ENCODE measurements at regions not wholly inside any gene's neighbourhood (a gene's known extent, or its start where the extent isn't known, plus 50 kb on each side); places are given as distances from the start of the nearest gene placed in this dataset.
A peak's percentile ranks its signal among the peaks of the same experiment; 100 is the strongest.

GRCh38 chr10:29896053-29896452, 163.3 kb downstream of the JCAD start:
- Histone ChIP-seq H3K27me3 (no peaks in the 10 kb centered on the region), H3K27ac (no peak overlapping the region), H3K4me3 (no peak overlapping the region), H3K36me3 (no peaks in the 10 kb centered on the region), H3K9me3 (ENCODE audit: low read depth) (no peaks in the 10 kb centered on the region), H3K4me1 (ENCODE audit: low read depth) (no peaks in the 10 kb centered on the region)
- TF ChIP-seq CTCF (IDR thresholded peaks at IDR 0.05; ENCODE audit: low read depth, low read length) = no peak
- peak in 1 of 2 donors; percentile 32 for DNase-seq (ENCODE audit: low read depth in 1 of 2, low spot score in 1 of 2)

GRCh38 chr10:29895456-29895855, 163.9 kb downstream of the JCAD start:
- Histone ChIP-seq H3K27me3 (no peaks in the 10 kb centered on the region), H3K9me3 (ENCODE audit: low read depth) (no peaks in the 10 kb centered on the region), H3K36me3 (no peaks in the 10 kb centered on the region), H3K4me1 (ENCODE audit: low read depth) (no peaks in the 10 kb centered on the region), H3K27ac (no peak overlapping the region), H3K4me3 (no peak overlapping the region)
- no peak for TF ChIP-seq CTCF (IDR thresholded peaks at IDR 0.05; ENCODE audit: low read depth, low read length)
- peak in 1 of 2 donors; percentile 91 for DNase-seq (ENCODE audit: low read depth in 1 of 2, low spot score in 1 of 2)

- Histone ChIP-seq H3K36me3 (no peaks in the 10 kb centered on the region), H3K27me3 (no peaks in the 10 kb centered on the region), H3K9me3 (ENCODE audit: low read depth) (no peaks in the 10 kb centered on the region), H3K27ac (no peak overlapping the region), H3K4me1 (ENCODE audit: low read depth) (no peaks in the 10 kb centered on the region), H3K4me3 (no peak overlapping the region)
- DNase-seq (ENCODE audit: low read depth in 1 of 2, low spot score in 1 of 2) = no peak
- no peak for TF ChIP-seq CTCF (IDR thresholded peaks at IDR 0.05; ENCODE audit: low read depth, low read length)
These were observed 171.1 kb downstream of the JCAD start for GRCh38 chr10:29888321-29888720.

- H3K36me3 ChIP-seq = no peaks in the 10 kb centered on the region
- H3K9me3 ChIP-seq (ENCODE audit: low read depth) = no peaks in the 10 kb centered on the region
- no peak for TF ChIP-seq CTCF (IDR thresholded peaks at IDR 0.05; ENCODE audit: low read depth, low read length)
- H3K4me3 ChIP-seq = no peak overlapping the region
- H3K27me3 ChIP-seq = no peaks in the 10 kb centered on the region
- H3K4me1 ChIP-seq (ENCODE audit: low read depth) = peaks cover 7% of the 10 kb centered on the region
- peak in 1 of 2 donors; percentile 15 for DNase-seq (ENCODE audit: low read depth in 1 of 2, low spot score in 1 of 2)
- H3K27ac ChIP-seq = no peak overlapping the region
These were observed 173.1 kb downstream of the JCAD start for GRCh38 chr10:29886299-29886698.

DNA sequence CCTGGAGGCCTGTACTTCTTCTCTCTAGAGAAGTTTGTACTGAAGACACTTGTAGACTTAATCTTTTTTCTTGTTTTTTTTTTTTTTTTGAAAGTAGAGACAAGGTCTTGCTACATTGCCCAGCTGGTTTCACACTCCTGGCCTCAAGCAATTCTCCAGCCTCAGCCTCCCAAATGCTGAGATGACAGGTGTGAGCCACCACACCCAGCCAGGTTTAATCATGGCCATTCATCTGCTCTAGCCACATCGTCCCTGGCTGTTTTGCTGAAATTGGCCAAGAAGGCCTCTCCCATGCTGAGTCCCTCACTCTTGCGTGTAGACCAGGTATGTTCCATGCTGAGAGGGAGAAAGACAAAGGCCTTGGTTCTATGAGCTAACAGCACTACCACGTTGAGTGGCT, 176.2 kb downstream of the JCAD start:
- Histone ChIP-seq H3K36me3 (no peaks in the 10 kb centered on the region), H3K4me3 (no peak overlapping the region), H3K4me1 (ENCODE audit: low read depth) (peaks cover 7% of the 10 kb centered on the region), H3K27ac (no peak overlapping the region), H3K27me3 (no peaks in the 10 kb centered on the region), H3K9me3 (ENCODE audit: low read depth) (no peaks in the 10 kb centered on the region)
- no peak for TF ChIP-seq CTCF (IDR thresholded peaks at IDR 0.05; ENCODE audit: low read depth, low read length)
- no peak for DNase-seq (ENCODE audit: low read depth in 1 of 2, low spot score in 1 of 2)

- H3K4me3 ChIP-seq = no peak overlapping the region
- no peaks in the 10 kb centered on the region for H3K9me3 ChIP-seq (ENCODE audit: low read depth)
- H3K36me3 ChIP-seq = no peaks in the 10 kb centered on the region
- no peak for TF ChIP-seq CTCF (IDR thresholded peaks at IDR 0.05; ENCODE audit: low read depth, low read length)
- no peak overlapping the region for H3K27ac ChIP-seq
- peaks cover 7% of the 10 kb centered on the region for H3K4me1 ChIP-seq (ENCODE audit: low read depth)
- no peak for DNase-seq (ENCODE audit: low read depth in 1 of 2, low spot score in 1 of 2)
- no peaks in the 10 kb centered on the region for H3K27me3 ChIP-seq
These were observed 176.6 kb downstream of the JCAD start for GRCh38 chr10:29882766-29883165.

Data from cardiac muscle cell (in vitro differentiated cells and primary cell).